Dendritic cell treated with granulocyte-macrophage colony-stimulating factor and Interleukin-4, amounts not matched to agents 40 ng/mL and 50 ng/mL, for 4 days (primary cell): ENCODE measurements at regions not wholly inside any gene's neighbourhood (a gene's known extent, or its start where the extent isn't known, plus 50 kb on each side); places are given as distances from the start of the nearest gene placed in this dataset.

Experiments used
- H3K27ac Mint-ChIP-seq: one replicate; pipeline ENCODE4 v1.8.0; 2022; ENCODE audit warnings: mild to moderate bottlenecking, mixed read lengths
- H3K27me3 Mint-ChIP-seq: one replicate; pipeline ENCODE4 v1.8.0; 2022; ENCODE audit warnings: mild to moderate bottlenecking, mixed read lengths
- H3K36me3 Mint-ChIP-seq: one replicate; pipeline ENCODE4 v1.8.0; 2022; ENCODE audit warnings: low read depth, mixed read lengths
- H3K4me1 Mint-ChIP-seq: one replicate; pipeline ENCODE4 v1.8.0; 2022; ENCODE audit warnings: low read depth, mixed read lengths
- H3K4me3 Mint-ChIP-seq: one replicate; pipeline ENCODE4 v1.8.0; 2022; ENCODE audit warnings: mild to moderate bottlenecking, moderate library complexity, mixed read lengths
- H3K9me3 Mint-ChIP-seq: one replicate; pipeline ENCODE4 v1.8.0; 2022; ENCODE audit warnings: mixed read lengths
- intact Hi-C: fragments of 100-400 bp; cut with micrococcal nuclease; formaldehyde crosslinking; loops from one replicate; pipeline ENCODE4 v1.15.0; 2022

DNA sequence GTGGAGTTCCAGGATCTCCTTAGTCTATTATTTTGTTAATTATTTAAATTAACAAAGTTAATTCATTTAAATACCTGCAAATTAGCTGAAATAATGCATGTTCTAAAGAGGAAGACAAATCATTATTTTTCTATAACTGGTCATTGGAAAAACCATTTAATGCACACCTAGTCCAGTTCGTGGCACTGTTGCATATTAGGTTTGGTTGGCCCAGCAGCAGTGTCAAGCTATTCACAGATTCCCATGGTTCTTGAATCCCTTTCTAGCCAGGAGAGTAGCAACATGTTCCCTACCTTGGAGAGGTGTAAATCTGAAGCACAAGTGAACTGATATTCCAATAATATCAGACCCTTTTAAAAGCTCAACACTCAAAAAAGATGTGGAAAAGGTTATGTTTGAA is 155.2 kb downstream of the TMEM161B start:
- Mint-ChIP-seq H3K36me3 (no peaks in the 10 kb centered on the region), H3K4me1 (no peaks in the 10 kb centered on the region), H3K27ac (no peak overlapping the region), H3K27me3 (peaks cover 2% of the 10 kb centered on the region), H3K9me3 (no peaks in the 10 kb centered on the region), H3K4me3 (no peak overlapping the region)
- intact Hi-C loops: no loop called here

DNA sequence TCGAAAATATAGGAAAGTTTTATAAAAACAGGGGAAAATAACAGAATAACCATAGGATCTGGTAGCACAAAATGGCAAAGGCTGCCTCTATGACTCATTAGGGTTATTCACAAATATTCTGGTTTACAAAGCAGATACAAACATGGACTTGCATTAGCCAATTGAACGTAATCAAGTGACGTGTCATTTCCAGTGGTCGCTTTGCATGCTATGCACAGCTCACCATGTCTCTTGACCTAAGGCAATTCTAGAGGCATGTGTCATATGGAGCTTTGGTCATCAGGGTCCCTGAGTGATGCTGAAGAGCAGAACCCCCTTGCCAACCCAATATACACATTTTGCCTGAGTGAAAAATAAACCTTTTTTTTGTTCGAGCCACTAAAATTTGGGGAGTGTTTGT is 158.8 kb downstream of the TMEM161B start:
- intact Hi-C loops: no loop called here
- Mint-ChIP-seq H3K4me3 (no peak overlapping the region), H3K27me3 (no peaks in the 10 kb centered on the region), H3K36me3 (no peaks in the 10 kb centered on the region), H3K27ac (no peak overlapping the region), H3K9me3 (no peaks in the 10 kb centered on the region), H3K4me1 (no peaks in the 10 kb centered on the region)

DNA sequence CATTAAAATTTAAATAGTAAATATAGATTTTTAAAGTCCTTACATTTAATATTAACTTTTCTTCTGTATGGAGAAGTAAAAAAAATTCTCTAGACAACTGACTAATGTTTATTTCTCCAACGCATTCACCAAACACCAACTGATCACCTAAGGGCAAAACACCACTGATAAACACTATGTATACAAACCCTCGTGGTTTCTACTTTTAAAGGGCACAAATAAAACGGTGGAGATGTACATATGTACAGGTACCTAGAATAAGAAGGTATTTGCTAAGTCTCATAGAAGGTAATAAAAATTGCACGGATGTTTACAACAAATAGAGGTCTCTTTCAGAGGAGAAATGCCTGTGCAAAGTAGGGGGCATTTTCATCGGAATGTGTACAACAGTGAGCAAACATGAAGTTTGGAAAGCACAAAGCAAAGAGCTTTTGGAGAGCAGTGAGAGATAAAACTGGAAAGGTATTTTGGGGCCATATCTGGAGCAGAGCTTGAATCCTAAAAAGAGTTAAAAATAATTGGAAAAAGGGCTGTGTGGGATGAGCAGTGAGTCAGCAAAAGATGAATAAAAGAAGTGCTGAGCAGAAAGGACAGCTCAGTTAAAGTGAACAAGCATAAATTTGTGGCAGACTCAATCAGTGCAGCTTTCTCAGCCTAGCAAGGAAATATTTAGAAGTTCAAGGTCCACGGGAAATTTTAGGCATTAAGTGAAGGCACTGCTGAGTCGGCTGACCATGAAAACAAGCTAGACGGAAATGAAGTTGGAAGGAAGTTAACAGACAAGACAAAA is 160.0 kb downstream of the TMEM161B start:
- no peak overlapping the region for H3K27ac Mint-ChIP-seq
- no peak overlapping the region for H3K4me3 Mint-ChIP-seq
- no peaks in the 10 kb centered on the region for H3K36me3 Mint-ChIP-seq
- no peaks in the 10 kb centered on the region for H3K27me3 Mint-ChIP-seq
- peaks cover 9% of the 10 kb centered on the region for H3K9me3 Mint-ChIP-seq
- intact Hi-C loops: no loop called here
- no peaks in the 10 kb centered on the region for H3K4me1 Mint-ChIP-seq

DNA sequence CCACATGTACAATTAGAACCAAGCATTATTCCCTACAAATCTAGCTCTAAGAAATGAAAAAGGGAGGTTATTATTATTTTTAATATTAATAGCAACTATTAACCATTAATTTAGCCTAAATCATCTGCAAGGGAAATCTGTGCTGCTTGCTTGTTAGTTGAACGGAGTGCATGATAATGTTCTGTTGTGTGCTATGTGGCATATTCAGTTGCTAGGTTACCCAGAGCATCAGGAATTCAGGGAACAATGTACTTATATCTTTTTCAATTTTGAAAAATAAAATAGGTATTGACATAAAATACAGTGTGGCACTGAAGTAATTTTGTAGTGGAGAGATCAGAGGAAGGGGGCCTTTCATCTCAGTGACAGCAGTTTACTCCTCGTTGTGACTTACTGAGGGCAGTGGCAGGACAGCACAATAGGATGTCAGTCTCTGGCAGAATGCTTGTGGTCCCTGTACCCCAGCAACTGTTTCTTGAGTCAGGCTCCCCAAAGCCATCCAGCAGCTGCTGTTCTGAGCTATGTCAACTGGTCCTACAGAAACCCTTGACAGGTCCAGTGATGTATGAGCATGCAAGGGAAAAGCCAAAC is 173.6 kb downstream of the TMEM161B start:
- intact Hi-C loops: no loop called here
- Mint-ChIP-seq H3K27ac (no peak overlapping the region), H3K36me3 (no peaks in the 10 kb centered on the region), H3K4me1 (no peaks in the 10 kb centered on the region), H3K27me3 (no peaks in the 10 kb centered on the region), H3K4me3 (no peak overlapping the region), H3K9me3 (no peaks in the 10 kb centered on the region)

DNA sequence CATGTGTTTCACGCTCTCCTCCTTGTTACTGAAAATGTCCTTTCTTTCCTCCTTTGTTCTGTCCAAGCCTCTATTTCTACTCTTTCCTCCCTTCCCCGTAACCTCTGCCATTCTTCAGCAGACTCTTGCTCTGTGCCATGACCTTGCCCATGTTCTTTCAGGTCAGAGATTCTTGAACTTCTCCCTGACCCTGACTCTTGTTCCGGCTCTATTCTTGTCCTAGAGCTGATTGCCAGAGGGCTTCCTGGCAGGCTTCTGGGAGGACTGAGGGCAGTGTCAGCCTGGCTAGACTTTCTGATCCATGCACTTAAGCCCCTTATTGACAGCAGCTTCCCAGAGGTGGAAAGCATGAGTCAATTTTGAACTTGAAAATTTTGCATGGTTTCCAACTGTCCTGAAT is 174.2 kb downstream of the TMEM161B start:
- intact Hi-C loops: no loop called here
- Mint-ChIP-seq H3K9me3 (no peaks in the 10 kb centered on the region), H3K27ac (no peak overlapping the region), H3K36me3 (no peaks in the 10 kb centered on the region), H3K4me3 (no peak overlapping the region), H3K4me1 (no peaks in the 10 kb centered on the region), H3K27me3 (no peaks in the 10 kb centered on the region)

DNA sequence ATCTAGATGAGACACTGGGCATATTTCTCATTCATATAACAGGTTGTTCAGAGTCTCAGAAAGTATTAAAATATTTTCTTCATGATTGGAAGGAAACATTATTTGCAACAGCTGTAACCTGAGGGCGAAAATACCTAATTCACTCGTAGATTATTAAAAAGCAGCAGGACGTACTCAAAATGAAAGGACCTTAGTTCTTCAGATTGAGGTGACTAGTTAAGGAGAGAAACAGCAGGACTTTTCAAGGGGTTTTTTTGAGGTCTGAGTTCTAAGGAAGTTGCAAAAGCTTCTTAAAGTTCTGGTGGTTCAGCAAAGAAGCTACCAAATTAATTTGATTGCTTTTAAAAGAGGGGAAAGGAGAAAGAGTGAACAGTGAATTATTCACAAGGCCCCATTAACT is 174.9 kb downstream of the TMEM161B start:
- Mint-ChIP-seq H3K27me3 (no peaks in the 10 kb centered on the region), H3K4me1 (no peaks in the 10 kb centered on the region), H3K9me3 (no peaks in the 10 kb centered on the region), H3K36me3 (no peaks in the 10 kb centered on the region), H3K4me3 (no peak overlapping the region), H3K27ac (no peak overlapping the region)
- intact Hi-C loops: no loop called here

DNA sequence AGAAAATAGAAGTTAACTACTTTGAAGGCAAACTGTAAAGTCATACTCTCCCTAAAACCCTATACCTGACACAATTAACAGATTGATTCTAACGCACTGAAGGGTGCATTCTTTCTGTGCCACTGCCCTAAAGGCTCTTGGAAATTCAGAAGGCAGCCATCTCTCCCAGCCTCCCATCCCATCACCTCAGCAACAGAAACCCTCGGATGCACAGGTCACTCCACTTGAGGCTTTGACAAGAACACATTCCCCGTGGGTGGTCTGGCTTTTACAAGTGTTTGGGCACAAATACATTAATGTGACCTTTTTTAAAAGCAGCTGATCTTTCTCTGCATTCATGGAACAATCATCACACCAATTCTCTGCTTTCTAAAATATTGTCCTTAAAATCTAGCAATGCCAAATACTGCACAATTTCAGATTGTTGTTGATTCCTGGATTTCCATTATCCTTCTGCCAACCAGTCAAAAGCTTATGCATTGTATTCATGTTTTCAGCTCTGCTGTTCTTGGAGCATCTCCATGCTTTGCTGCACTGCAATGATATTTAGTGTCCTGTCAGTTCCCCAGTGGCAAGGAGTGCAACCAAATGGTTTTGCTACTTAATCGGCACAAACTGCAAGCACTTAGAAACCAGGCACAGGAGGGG is 175.6 kb downstream of the TMEM161B start:
- no peak overlapping the region for H3K4me3 Mint-ChIP-seq
- no peak overlapping the region for H3K27ac Mint-ChIP-seq
- no peaks in the 10 kb centered on the region for H3K27me3 Mint-ChIP-seq
- H3K36me3 Mint-ChIP-seq: no peaks in the 10 kb centered on the region
- H3K4me1 Mint-ChIP-seq: no peaks in the 10 kb centered on the region
- intact Hi-C loops: no loop called here
- H3K9me3 Mint-ChIP-seq: no peaks in the 10 kb centered on the region

DNA sequence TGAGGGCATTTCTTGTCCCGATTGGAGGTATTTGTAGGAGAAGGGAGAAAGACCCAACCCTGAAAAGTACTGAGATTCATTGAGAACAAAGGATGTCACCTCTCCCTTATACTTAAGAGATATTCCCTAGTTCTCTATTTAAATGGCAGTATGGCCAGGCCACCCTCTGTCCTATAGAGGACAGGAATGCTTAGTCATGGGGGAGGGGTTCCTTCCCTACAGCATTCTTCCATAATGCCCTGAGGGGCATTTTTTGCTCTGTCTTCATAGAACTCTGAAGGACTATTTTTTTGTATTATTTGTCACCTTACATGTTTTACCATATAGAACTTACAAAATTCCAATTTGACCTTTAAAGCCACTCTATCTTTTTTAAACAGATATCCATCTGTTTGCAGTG is 176.3 kb downstream of the TMEM161B start:
- Mint-ChIP-seq H3K27ac (no peak overlapping the region), H3K9me3 (no peaks in the 10 kb centered on the region), H3K36me3 (no peaks in the 10 kb centered on the region), H3K4me3 (no peak overlapping the region), H3K4me1 (no peaks in the 10 kb centered on the region), H3K27me3 (no peaks in the 10 kb centered on the region)
- intact Hi-C loops: no loop called here

DNA sequence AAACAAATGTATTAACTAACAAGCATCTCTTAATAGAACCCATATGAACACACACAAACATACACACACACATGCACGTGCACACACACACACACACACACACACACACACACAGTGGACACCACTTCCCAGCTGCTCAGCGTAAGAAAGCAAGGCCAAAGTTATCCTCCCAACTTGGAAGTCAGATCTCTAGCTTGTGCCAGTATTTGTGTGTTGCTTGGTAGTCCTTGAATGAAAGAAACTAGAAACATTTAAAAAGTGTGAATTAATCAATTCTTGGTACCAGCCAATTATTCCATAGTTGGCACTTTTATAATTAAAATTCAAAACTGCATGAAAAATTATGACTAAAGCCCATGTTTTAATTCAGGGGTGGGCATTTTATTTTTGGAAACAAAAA is 178.1 kb downstream of the TMEM161B start:
- no peaks in the 10 kb centered on the region for H3K27me3 Mint-ChIP-seq
- H3K9me3 Mint-ChIP-seq: no peaks in the 10 kb centered on the region
- H3K36me3 Mint-ChIP-seq: no peaks in the 10 kb centered on the region
- no peak overlapping the region for H3K4me3 Mint-ChIP-seq
- no peak overlapping the region for H3K27ac Mint-ChIP-seq
- H3K4me1 Mint-ChIP-seq: no peaks in the 10 kb centered on the region
- intact Hi-C loops: no loop called here

DNA sequence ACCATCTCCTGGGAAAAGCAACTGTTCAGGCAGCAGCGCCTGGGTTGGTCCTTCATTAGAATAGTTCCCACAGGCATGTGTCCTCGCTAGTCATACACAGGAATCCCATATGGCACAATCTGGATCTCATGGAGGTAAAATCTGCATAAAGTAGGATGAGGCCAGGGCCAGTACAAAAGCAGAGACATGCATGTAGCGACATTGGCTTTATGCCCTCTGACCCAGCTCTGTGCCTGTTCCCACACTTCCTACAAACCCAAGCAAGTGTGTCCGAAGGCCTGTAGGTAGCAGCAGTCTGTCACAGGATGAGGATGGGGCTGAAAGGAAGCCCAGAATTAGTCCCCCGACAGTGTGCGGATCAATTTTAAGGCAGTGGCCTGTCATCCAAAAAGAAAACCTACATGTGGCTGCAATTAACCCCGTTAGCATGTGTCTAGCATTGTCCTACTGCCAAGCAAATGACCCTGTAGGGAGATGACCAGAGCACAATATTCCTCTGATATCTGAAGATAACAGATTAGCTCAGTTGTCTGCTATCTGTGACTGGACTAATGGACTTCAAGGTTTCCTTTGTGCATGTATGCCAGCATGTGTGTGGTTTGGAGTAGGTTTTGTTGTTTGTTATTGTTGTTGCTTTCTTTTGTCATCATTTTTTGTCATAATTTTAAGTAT is 178.8 kb downstream of the TMEM161B start:
- H3K36me3 Mint-ChIP-seq: no peaks in the 10 kb centered on the region
- H3K4me1 Mint-ChIP-seq: no peaks in the 10 kb centered on the region
- H3K4me3 Mint-ChIP-seq: no peak overlapping the region
- no peaks in the 10 kb centered on the region for H3K27me3 Mint-ChIP-seq
- intact Hi-C loops: no loop called here
- H3K9me3 Mint-ChIP-seq: no peaks in the 10 kb centered on the region
- H3K27ac Mint-ChIP-seq: no peak overlapping the region

DNA sequence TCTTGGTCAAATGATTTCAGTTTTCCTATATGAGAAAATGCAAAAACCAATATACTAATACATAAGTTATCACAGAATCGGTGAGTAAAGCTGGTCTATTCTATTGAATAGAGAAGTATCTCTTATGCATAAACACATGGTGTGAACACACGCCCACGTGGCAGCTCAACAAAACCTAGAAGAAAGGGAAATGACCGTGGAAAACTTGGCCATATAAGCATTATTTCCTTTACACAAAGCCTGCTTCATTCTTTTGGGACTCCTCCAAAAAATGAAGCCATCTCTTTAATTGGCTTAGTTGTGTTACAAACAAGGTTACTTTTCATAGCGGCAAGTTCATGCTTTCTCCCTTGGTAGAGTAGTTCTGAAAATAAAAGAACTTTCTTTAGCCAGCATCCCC is 183.2 kb downstream of the TMEM161B start:
- Mint-ChIP-seq H3K27ac (no peak overlapping the region), H3K9me3 (no peaks in the 10 kb centered on the region), H3K36me3 (no peaks in the 10 kb centered on the region), H3K4me3 (no peak overlapping the region), H3K4me1 (no peaks in the 10 kb centered on the region), H3K27me3 (no peaks in the 10 kb centered on the region)
- intact Hi-C loops: no loop called here

DNA sequence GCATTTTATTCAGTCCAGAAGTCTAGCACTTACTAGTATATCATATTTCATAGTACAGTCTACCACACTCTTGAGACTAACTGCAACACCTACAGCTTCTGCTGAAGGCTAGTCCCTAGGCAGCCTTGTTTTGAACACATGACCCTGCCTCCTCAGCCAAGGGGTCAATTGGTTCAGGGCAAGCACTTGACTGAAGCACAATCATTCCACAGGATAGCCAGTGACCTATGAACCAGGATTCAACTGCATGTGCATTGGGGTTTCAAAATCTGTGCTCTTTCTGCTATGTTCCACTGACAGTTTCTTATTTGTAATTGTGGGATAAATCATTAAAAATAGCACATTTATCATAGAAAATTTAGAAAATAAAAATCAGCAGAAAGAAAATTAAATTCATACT is 186.8 kb downstream of the TMEM161B start:
- H3K4me1 Mint-ChIP-seq: no peaks in the 10 kb centered on the region
- intact Hi-C loops: no loop called here
- H3K27ac Mint-ChIP-seq: no peak overlapping the region
- H3K36me3 Mint-ChIP-seq: no peaks in the 10 kb centered on the region
- no peaks in the 10 kb centered on the region for H3K27me3 Mint-ChIP-seq
- peaks cover 3% of the 10 kb centered on the region for H3K9me3 Mint-ChIP-seq
- H3K4me3 Mint-ChIP-seq: no peak overlapping the region

DNA sequence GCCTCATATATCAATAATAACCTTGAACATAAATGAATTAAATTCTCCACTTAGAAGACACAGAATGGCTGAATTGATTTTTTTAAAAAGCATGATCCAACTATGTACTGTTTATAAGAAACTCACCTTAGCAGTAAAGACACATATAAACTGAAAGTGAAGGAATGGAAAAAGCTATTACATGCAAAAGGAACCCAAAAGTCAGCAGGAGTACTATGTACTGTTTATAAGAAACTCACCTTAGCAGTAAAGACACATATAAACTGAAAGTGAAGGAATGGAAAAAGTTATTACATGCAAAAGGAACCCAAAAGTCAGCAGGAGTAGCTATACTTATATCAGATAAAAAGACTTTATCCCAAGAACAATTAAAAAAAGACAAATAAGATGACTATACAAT is 204.8 kb downstream of the TMEM161B start:
- Mint-ChIP-seq H3K4me3 (no peak overlapping the region), H3K9me3 (peaks cover 45% of the 10 kb centered on the region), H3K36me3 (no peaks in the 10 kb centered on the region), H3K27ac (no peak overlapping the region), H3K4me1 (no peaks in the 10 kb centered on the region), H3K27me3 (no peaks in the 10 kb centered on the region)
- intact Hi-C loops: no loop called here

DNA sequence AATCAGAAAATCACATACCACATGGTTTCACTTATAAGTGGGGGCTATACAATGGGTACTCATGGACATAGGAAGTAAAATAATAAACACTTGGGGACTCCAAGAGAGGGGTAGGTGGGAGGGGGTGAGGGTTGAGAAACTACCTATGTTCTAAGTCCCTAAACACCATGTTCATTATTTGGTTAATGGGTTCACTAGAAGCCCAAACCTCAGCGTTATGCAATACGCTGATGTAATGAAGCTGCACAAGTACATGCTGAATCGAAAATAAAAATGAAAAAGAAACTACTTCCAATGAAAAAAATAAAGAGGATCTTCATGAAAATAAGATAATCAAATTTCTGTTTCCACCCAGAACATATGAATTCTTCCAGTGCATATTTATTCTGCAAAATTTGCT is 208.5 kb downstream of the TMEM161B start:
- H3K9me3 Mint-ChIP-seq: peaks cover 37% of the 10 kb centered on the region
- no peaks in the 10 kb centered on the region for H3K4me1 Mint-ChIP-seq
- no peaks in the 10 kb centered on the region for H3K36me3 Mint-ChIP-seq
- no peak overlapping the region for H3K27ac Mint-ChIP-seq
- H3K27me3 Mint-ChIP-seq: no peaks in the 10 kb centered on the region
- no peak overlapping the region for H3K4me3 Mint-ChIP-seq
- intact Hi-C loops: no loop called here
